Panc1 (cell line): ENCODE measurements at regions not wholly inside any gene's neighbourhood (a gene's known extent, or its start where the extent isn't known, plus 50 kb on each side); places are given as distances from the start of the nearest gene placed in this dataset.

Source experiments
- ATAC-seq: fragments of 200-7000 bp; cut with Tn5 transposase; 2 replicates; pipeline ENCODE4 v1.9.1; 2020; ENCODE audit warnings: mild to moderate bottlenecking, moderate library complexity
- BruUV-seq: library from RNA; stranded (reverse); fragments of 400-500 nt; replicated peaks from 2 replicates; lab custom pipeline; 2021; lab: Mats Ljungman, UMichigan
- CTCF ChIA-PET: fragments of 300-600 bp; sonication (Branson Sonifier 250); formaldehyde crosslinking; loops from one replicate; lab custom pipeline; 2022; ENCODE audit warnings: antibody characterized with exemption; lab: Charles Lee
- POLR2A ChIA-PET: fragments of 300-600 bp; sonication (Branson Sonifier 250); formaldehyde crosslinking; loops from one replicate; lab custom pipeline; 2022; ENCODE audit warnings: antibody characterized with exemption; lab: Charles Lee
- DNase-seq: peaks from one replicate; pipeline ENCODE4 v3.0.0-alpha.2; 2010; ENCODE audit warnings: low read depth, low spot score
- H3K27ac ChIP-seq: 2 replicates; pipeline ENCODE4 v1.5.1; 2011; ENCODE audit warnings: mild to moderate bottlenecking, low read length, inconsistent platforms
- H3K27me3 ChIP-seq: fragments of 200-500 bp; sonication (Bioruptor generic); 2 replicates; pipeline ENCODE4 v1.6.0; 2014; ENCODE audit warnings: low read length, inconsistent platforms; ENCODE audit not compliant: control insufficient read depth, insufficient read depth
- H3K36me3 ChIP-seq: fragments of 200-500 bp; sonication (Bioruptor generic); 2 replicates; pipeline ENCODE4 v1.5.1; 2014; ENCODE audit warnings: inconsistent platforms, mild to moderate bottlenecking, low read length, moderate library complexity; ENCODE audit not compliant: control insufficient read depth, insufficient read depth
- H3K4me1 ChIP-seq: 2 replicates; pipeline ENCODE4 v1.5.1; 2011; ENCODE audit warnings: inconsistent platforms, mild to moderate bottlenecking, low read length, moderate library complexity; ENCODE audit not compliant: control insufficient read depth, insufficient read depth
- H3K4me3 ChIP-seq, 2 experiments: 2 replicates each; pipeline ENCODE4 v1.5.1; 2011 to 2012; ENCODE audit warnings: low read depth in 2 of 2, low read length in 2 of 2, mild to moderate bottlenecking in 2 of 2, inconsistent platforms in 1 of 2, moderate library complexity in 1 of 2
- H3K9me3 ChIP-seq: fragments of 200-500 bp; sonication (Bioruptor generic); 2 replicates; pipeline ENCODE4 v1.5.1; 2014; ENCODE audit warnings: low read depth, mild to moderate bottlenecking, inconsistent platforms, low read length, moderate library complexity; ENCODE audit not compliant: control insufficient read depth, insufficient read depth
- POLR2AphosphoS5 ChIP-seq: IDR thresholded peaks from 2 replicates; pipeline ENCODE4 v1.6.1; 2012; ENCODE audit warnings: mild to moderate bottlenecking, low read depth, low read length, moderate library complexity
- SIN3A ChIP-seq: IDR thresholded peaks from 2 replicates; pipeline ENCODE4 v1.6.1; 2012; ENCODE audit warnings: low read depth, mild to moderate bottlenecking, low read length, moderate library complexity, borderline replicate concordance; ENCODE audit not compliant: insufficient read depth
- TCF7L2 ChIP-seq: IDR thresholded peaks from 2 replicates; pipeline ENCODE4 v1.6.1; 2011; ENCODE audit warnings: mild to moderate bottlenecking, low read depth, low read length, inconsistent platforms
- in situ Hi-C: cut with HindIII; loops from 2 replicates; pipeline ENCODE4 v1.10.0; 2016; ENCODE audit warnings: low sequenced_read_pairs, low pct_unique_long_range_greater_than_20kb
- intact Hi-C: fragments of 100-400 bp; cut with micrococcal nuclease; formaldehyde crosslinking; loops from one replicate; pipeline ENCODE4 v1.10.0; 2022; ENCODE audit not compliant: unreplicated experiment
- TF ChIP-seq, protein P1 (sequence below): fragments of 450-650 bp; IDR thresholded peaks from 2 replicates; pipeline ENCODE4 v1.5.1; 2017; ENCODE audit warnings: mild to moderate bottlenecking
- TF ChIP-seq, protein P2 (sequence below), 2 experiments: IDR thresholded peaks; 2 replicates each; pipeline ENCODE4 v1.6.1; 2011 to 2012; ENCODE audit warnings: low read depth in 2 of 2, control low read depth in 1 of 2, low read length in 1 of 2, mild to moderate bottlenecking in 1 of 2, moderate library complexity in 1 of 2; ENCODE audit not compliant: insufficient read depth in 1 of 2

GRCh38 chr12:45575823-45576475 is 153.6 kb upstream of the ARID2 start:
- ChIA-PET POLR2A (no interaction called here), CTCF (no interaction called here)
- in situ Hi-C loops (no loop called here), intact Hi-C loops (no loop called here)
- TF ChIP-seq SIN3A (no peak), TCF7L2 (no peak), POLR2AphosphoS5 (no peak)
- TF ChIP-seq, protein P1, sequence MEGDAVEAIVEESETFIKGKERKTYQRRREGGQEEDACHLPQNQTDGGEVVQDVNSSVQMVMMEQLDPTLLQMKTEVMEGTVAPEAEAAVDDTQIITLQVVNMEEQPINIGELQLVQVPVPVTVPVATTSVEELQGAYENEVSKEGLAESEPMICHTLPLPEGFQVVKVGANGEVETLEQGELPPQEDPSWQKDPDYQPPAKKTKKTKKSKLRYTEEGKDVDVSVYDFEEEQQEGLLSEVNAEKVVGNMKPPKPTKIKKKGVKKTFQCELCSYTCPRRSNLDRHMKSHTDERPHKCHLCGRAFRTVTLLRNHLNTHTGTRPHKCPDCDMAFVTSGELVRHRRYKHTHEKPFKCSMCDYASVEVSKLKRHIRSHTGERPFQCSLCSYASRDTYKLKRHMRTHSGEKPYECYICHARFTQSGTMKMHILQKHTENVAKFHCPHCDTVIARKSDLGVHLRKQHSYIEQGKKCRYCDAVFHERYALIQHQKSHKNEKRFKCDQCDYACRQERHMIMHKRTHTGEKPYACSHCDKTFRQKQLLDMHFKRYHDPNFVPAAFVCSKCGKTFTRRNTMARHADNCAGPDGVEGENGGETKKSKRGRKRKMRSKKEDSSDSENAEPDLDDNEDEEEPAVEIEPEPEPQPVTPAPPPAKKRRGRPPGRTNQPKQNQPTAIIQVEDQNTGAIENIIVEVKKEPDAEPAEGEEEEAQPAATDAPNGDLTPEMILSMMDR, result no peak
- TF ChIP-seq, protein P2, sequence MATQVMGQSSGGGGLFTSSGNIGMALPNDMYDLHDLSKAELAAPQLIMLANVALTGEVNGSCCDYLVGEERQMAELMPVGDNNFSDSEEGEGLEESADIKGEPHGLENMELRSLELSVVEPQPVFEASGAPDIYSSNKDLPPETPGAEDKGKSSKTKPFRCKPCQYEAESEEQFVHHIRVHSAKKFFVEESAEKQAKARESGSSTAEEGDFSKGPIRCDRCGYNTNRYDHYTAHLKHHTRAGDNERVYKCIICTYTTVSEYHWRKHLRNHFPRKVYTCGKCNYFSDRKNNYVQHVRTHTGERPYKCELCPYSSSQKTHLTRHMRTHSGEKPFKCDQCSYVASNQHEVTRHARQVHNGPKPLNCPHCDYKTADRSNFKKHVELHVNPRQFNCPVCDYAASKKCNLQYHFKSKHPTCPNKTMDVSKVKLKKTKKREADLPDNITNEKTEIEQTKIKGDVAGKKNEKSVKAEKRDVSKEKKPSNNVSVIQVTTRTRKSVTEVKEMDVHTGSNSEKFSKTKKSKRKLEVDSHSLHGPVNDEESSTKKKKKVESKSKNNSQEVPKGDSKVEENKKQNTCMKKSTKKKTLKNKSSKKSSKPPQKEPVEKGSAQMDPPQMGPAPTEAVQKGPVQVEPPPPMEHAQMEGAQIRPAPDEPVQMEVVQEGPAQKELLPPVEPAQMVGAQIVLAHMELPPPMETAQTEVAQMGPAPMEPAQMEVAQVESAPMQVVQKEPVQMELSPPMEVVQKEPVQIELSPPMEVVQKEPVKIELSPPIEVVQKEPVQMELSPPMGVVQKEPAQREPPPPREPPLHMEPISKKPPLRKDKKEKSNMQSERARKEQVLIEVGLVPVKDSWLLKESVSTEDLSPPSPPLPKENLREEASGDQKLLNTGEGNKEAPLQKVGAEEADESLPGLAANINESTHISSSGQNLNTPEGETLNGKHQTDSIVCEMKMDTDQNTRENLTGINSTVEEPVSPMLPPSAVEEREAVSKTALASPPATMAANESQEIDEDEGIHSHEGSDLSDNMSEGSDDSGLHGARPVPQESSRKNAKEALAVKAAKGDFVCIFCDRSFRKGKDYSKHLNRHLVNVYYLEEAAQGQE (IDR thresholded peaks at IDR 0.05; ENCODE audit: insufficient read depth in 1 of 2, low read depth in 2 of 2, low read length in 1 of 2), result no peak
- Histone ChIP-seq H3K27ac (no peak overlapping the region), H3K27me3 (peaks cover 15% of the 10 kb centered on the region), H3K4me3 (no peak overlapping the region), H3K36me3 (no peaks in the 10 kb centered on the region), H3K4me1 (no peaks in the 10 kb centered on the region), H3K9me3 (no peaks in the 10 kb centered on the region)
- DNase-seq (no peak), ATAC-seq (no peak)
- BruUV-seq, result no TSS peak

GRCh38 chr12:45577844-45578399 is 151.6 kb upstream of the ARID2 start:
- peaks cover 7% of the 10 kb centered on the region for H3K27me3 ChIP-seq
- H3K9me3 ChIP-seq, result no peaks in the 10 kb centered on the region
- ChIA-PET CTCF (no interaction called here), POLR2A (no interaction called here)
- no peak overlapping the region for H3K27ac ChIP-seq
- TF ChIP-seq, protein P1, result no peak
- TF ChIP-seq POLR2AphosphoS5 (no peak), TCF7L2 (no peak), SIN3A (no peak)
- TF ChIP-seq, protein P2 (IDR thresholded peaks at IDR 0.05; ENCODE audit: insufficient read depth in 1 of 2, low read depth in 2 of 2, low read length in 1 of 2), result no peak
- ATAC-seq, result no peak
- H3K4me1 ChIP-seq, result no peaks in the 10 kb centered on the region
- no TSS peak for BruUV-seq
- intact Hi-C loops (no loop called here), in situ Hi-C loops (no loop called here)
- H3K4me3 ChIP-seq, result no peak overlapping the region
- no peaks in the 10 kb centered on the region for H3K36me3 ChIP-seq
- no peak for DNase-seq
